Neural cell (in vitro differentiated cells): ENCODE measurements at regions not wholly inside any gene's neighbourhood (a gene's known extent, or its start where the extent isn't known, plus 50 kb on each side); places are given as distances from the start of the nearest gene placed in this dataset.

Experiments
- EP300 ChIP-seq: fragments of 450-650 bp; conservative IDR thresholded peaks from 2 replicates; pipeline ENCODE4 v1.6.1; 2014; ENCODE audit warnings: antibody characterized with exemption, mild to moderate bottlenecking, moderate library complexity; ENCODE audit not compliant: poor library complexity, severe bottlenecking
- EZH2 ChIP-seq: fragments of 200-600, 300-800 bp; shearing (Covaris generic), sonication (generic); IDR thresholded peaks from 2 replicates; pipeline ENCODE4 v1.6.1; 2014; ENCODE audit warnings: antibody characterized with exemption, low read length, borderline replicate concordance, mild to moderate bottlenecking; ENCODE audit not compliant: insufficient read depth, poor library complexity, severe bottlenecking
- MXI1 ChIP-seq: fragments of 450-650 bp; conservative IDR thresholded peaks from 2 replicates; pipeline ENCODE4 v1.6.1; 2014; ENCODE audit warnings: antibody characterized with exemption, mild to moderate bottlenecking; ENCODE audit not compliant: poor library complexity, severe bottlenecking
- POLR2AphosphoS5 ChIP-seq: IDR thresholded peaks from 2 replicates; pipeline ENCODE4 v1.6.1; 2012
- RAD21 ChIP-seq: fragments of 450-650 bp; conservative IDR thresholded peaks from 2 replicates; pipeline ENCODE4 v1.6.1; 2014; ENCODE audit warnings: antibody characterized with exemption, mild to moderate bottlenecking, moderate library complexity
- SMC3 ChIP-seq: fragments of 450-650 bp; conservative IDR thresholded peaks from 2 replicates; pipeline ENCODE4 v1.6.1; 2014; ENCODE audit warnings: antibody characterized with exemption, mild to moderate bottlenecking, moderate library complexity; ENCODE audit not compliant: poor library complexity
- TAF1 ChIP-seq: IDR thresholded peaks from 2 replicates; pipeline ENCODE4 v1.6.1; 2012; ENCODE audit warnings: low read depth
- TF ChIP-seq, protein P1 (sequence below): fragments of 450-650 bp; IDR thresholded peaks from 2 replicates; pipeline ENCODE4 v1.5.1; 2014; ENCODE audit warnings: antibody characterized with exemption, mild to moderate bottlenecking, moderate library complexity; ENCODE audit not compliant: poor library complexity, severe bottlenecking
- TF ChIP-seq, protein P2 (sequence below): IDR thresholded peaks from 2 replicates; pipeline ENCODE4 v1.6.1; 2012; ENCODE audit warnings: borderline replicate concordance

DNA sequence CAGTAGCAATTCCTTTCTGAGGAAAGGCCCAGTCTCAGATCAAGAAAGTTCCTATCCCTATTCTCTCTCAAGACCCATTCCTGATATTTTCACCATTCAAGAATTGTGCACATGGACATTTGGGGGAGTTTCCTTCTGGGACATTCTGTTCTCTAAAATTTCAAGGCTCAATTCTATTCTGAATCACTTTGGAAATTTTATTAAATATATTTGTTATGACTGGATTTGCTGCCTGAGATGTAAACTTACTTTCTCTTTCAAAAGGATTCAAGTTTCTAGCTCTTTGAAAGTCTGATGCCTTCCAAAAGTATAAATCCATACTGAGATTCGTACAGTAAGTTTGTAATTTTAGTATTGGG lies 55.3 kb upstream of the STK17B start:
- TF ChIP-seq, protein P1, sequence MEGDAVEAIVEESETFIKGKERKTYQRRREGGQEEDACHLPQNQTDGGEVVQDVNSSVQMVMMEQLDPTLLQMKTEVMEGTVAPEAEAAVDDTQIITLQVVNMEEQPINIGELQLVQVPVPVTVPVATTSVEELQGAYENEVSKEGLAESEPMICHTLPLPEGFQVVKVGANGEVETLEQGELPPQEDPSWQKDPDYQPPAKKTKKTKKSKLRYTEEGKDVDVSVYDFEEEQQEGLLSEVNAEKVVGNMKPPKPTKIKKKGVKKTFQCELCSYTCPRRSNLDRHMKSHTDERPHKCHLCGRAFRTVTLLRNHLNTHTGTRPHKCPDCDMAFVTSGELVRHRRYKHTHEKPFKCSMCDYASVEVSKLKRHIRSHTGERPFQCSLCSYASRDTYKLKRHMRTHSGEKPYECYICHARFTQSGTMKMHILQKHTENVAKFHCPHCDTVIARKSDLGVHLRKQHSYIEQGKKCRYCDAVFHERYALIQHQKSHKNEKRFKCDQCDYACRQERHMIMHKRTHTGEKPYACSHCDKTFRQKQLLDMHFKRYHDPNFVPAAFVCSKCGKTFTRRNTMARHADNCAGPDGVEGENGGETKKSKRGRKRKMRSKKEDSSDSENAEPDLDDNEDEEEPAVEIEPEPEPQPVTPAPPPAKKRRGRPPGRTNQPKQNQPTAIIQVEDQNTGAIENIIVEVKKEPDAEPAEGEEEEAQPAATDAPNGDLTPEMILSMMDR: no peak
- TF ChIP-seq SMC3: no peak
- TF ChIP-seq TAF1: no peak
- no peak for TF ChIP-seq EP300
- TF ChIP-seq EZH2: no peak
- TF ChIP-seq, protein P2, sequence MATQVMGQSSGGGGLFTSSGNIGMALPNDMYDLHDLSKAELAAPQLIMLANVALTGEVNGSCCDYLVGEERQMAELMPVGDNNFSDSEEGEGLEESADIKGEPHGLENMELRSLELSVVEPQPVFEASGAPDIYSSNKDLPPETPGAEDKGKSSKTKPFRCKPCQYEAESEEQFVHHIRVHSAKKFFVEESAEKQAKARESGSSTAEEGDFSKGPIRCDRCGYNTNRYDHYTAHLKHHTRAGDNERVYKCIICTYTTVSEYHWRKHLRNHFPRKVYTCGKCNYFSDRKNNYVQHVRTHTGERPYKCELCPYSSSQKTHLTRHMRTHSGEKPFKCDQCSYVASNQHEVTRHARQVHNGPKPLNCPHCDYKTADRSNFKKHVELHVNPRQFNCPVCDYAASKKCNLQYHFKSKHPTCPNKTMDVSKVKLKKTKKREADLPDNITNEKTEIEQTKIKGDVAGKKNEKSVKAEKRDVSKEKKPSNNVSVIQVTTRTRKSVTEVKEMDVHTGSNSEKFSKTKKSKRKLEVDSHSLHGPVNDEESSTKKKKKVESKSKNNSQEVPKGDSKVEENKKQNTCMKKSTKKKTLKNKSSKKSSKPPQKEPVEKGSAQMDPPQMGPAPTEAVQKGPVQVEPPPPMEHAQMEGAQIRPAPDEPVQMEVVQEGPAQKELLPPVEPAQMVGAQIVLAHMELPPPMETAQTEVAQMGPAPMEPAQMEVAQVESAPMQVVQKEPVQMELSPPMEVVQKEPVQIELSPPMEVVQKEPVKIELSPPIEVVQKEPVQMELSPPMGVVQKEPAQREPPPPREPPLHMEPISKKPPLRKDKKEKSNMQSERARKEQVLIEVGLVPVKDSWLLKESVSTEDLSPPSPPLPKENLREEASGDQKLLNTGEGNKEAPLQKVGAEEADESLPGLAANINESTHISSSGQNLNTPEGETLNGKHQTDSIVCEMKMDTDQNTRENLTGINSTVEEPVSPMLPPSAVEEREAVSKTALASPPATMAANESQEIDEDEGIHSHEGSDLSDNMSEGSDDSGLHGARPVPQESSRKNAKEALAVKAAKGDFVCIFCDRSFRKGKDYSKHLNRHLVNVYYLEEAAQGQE: no peak
- no peak for TF ChIP-seq POLR2AphosphoS5
- no peak for TF ChIP-seq MXI1
- TF ChIP-seq RAD21: no peak
